Neural progenitor cell (in vitro differentiated cells): ENCODE measurements at regions not wholly inside any gene's neighbourhood (a gene's known extent, or its start where the extent isn't known, plus 50 kb on each side); places are given as distances from the start of the nearest gene placed in this dataset.

Source experiments
- DNase-seq: peaks from one replicate; pipeline ENCODE4 v3.0.0-alpha.2; 2016; ENCODE audit warnings: low spot score
- H2AFZ ChIP-seq: fragments of 200-600 bp; sonication (generic); replicated peaks from 2 replicates; pipeline ENCODE4 v1.6.1; 2016; ENCODE audit warnings: antibody characterized with exemption
- H3F3A ChIP-seq: fragments of 200-600 bp; sonication (generic); 2 replicates; pipeline ENCODE4 v1.6.1; 2016; ENCODE audit warnings: antibody characterized with exemption, low read depth
- H3K27ac ChIP-seq: fragments of 200-600 bp; sonication (generic); 2 replicates; pipeline ENCODE4 v1.5.1; 2016; ENCODE audit warnings: mild to moderate bottlenecking
- H3K27me3 ChIP-seq: fragments of 200-600 bp; sonication (generic); 2 replicates; pipeline ENCODE4 v1.6.1; 2016; ENCODE audit warnings: mild to moderate bottlenecking, moderate library complexity
- H3K36me3 ChIP-seq: fragments of 200-600 bp; sonication (generic); 2 replicates; pipeline ENCODE4 v1.5.1; 2016
- H3K4me1 ChIP-seq: fragments of 200-600 bp; sonication (generic); 2 replicates; pipeline ENCODE4 v1.6.1; 2016; ENCODE audit warnings: mixed run types
- H3K4me2 ChIP-seq: fragments of 200-600 bp; sonication (generic); 2 replicates; pipeline ENCODE4 v1.6.1; 2016
- H3K4me3 ChIP-seq: fragments of 200-600 bp; sonication (generic); 2 replicates; pipeline ENCODE4 v1.5.1; 2016
- H3K79me2 ChIP-seq: fragments of 200-600 bp; sonication (generic); 2 replicates; pipeline ENCODE4 v1.6.1; 2016; ENCODE audit warnings: low read depth
- H3K9ac ChIP-seq: fragments of 200-600 bp; sonication (generic); 2 replicates; pipeline ENCODE4 v1.6.1; 2016
- H3K9me3 ChIP-seq: fragments of 200-600 bp; sonication (generic); 2 replicates; pipeline ENCODE4 v1.5.1; 2016; ENCODE audit warnings: low read depth
- H4K20me1 ChIP-seq: fragments of 200-600 bp; sonication (generic); 2 replicates; pipeline ENCODE4 v1.6.1; 2016; ENCODE audit warnings: low read depth
- H3K27ac Mint-ChIP-seq: 3 replicates; pipeline ENCODE4 v1.8.0; 2021; ENCODE audit warnings: mixed read lengths
- H3K27me3 Mint-ChIP-seq: 2 replicates; pipeline ENCODE4 v1.8.0; 2022; ENCODE audit warnings: low read depth, mild to moderate bottlenecking, inconsistent platforms, moderate library complexity, mixed read lengths; ENCODE audit not compliant: insufficient read depth
- H3K36me3 Mint-ChIP-seq: 3 replicates; pipeline ENCODE4 v1.8.0; 2021; ENCODE audit warnings: mixed read lengths
- H3K4me1 Mint-ChIP-seq: 3 replicates; pipeline ENCODE4 v1.8.0; 2021; ENCODE audit warnings: mixed read lengths
- H3K4me3 Mint-ChIP-seq: 3 replicates; pipeline ENCODE4 v1.8.0; 2021; ENCODE audit warnings: mild to moderate bottlenecking, moderate library complexity, mixed read lengths
- H3K9me3 Mint-ChIP-seq: 3 replicates; pipeline ENCODE4 v1.8.0; 2020; ENCODE audit warnings: mixed read lengths
- EZH2 ChIP-seq: fragments of 200-600 bp; sonication (generic); IDR thresholded peaks from 2 replicates; pipeline ENCODE4 v1.6.1; 2017; ENCODE audit warnings: antibody characterized with exemption, mild to moderate bottlenecking, moderate library complexity
- EZH2phosphoT487 ChIP-seq: fragments of 200-600 bp; sonication (generic); IDR thresholded peaks from 2 replicates; pipeline ENCODE4 v1.6.1; 2017; ENCODE audit warnings: antibody characterized with exemption
- TF ChIP-seq, protein P1 (sequence below): fragments of 200-600 bp; sonication (generic); IDR thresholded peaks from 2 replicates; pipeline ENCODE4 v1.5.1; 2017; ENCODE audit warnings: antibody characterized with exemption, mild to moderate bottlenecking

DNA sequence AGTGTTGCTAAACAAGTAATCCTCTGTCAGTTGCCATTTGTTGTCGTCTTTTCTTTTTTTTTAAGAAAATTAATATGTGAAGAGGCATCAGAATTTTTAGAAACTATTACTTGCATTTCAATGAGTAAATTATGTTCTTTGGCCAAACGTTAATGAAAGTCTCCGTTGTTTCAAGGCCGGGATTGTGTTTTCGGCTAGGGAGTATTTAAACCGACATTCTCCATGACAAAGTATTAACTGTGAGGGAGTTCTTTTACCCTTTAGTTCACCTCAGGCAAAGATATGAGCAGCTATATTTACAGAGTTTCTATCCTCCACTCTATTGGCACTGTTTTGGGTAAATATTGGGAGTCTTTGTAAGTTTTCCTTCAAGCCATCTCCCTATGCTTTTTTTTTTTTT lies 668.9 kb downstream of the METTL15 start:
- Mint-ChIP-seq H3K36me3 (no peaks in the 10 kb centered on the region), H3K4me3 (no peak overlapping the region)

GRCh38 chr11:28773606-28774005 lies 665.4 kb downstream of the METTL15 start:
- DNase-seq: no peak
- H3F3A ChIP-seq: no peaks in the 10 kb centered on the region
- no peaks in the 10 kb centered on the region for H3K4me1 ChIP-seq
- Mint-ChIP-seq H3K4me3 (no peak overlapping the region), H3K36me3 (no peaks in the 10 kb centered on the region), H3K27me3 (peaks cover 4% of the 10 kb centered on the region), H3K9me3 (peaks cover 16% of the 10 kb centered on the region), H3K27ac (no peak overlapping the region), H3K4me1 (no peaks in the 10 kb centered on the region)
- no peaks in the 10 kb centered on the region for H3K27me3 ChIP-seq
- H3K4me3 ChIP-seq: no peak overlapping the region
- no peak overlapping the region for H3K27ac ChIP-seq
- no peaks in the 10 kb centered on the region for H3K79me2 ChIP-seq
- peaks cover 3% of the 10 kb centered on the region for H3K36me3 ChIP-seq
- no peak overlapping the region for H2AFZ ChIP-seq
- no peak overlapping the region for H3K9ac ChIP-seq
- H4K20me1 ChIP-seq: no peaks in the 10 kb centered on the region
- no peaks in the 10 kb centered on the region for H3K9me3 ChIP-seq
- no peak for TF ChIP-seq EZH2
- no peak for TF ChIP-seq EZH2phosphoT487
- TF ChIP-seq, protein P1, sequence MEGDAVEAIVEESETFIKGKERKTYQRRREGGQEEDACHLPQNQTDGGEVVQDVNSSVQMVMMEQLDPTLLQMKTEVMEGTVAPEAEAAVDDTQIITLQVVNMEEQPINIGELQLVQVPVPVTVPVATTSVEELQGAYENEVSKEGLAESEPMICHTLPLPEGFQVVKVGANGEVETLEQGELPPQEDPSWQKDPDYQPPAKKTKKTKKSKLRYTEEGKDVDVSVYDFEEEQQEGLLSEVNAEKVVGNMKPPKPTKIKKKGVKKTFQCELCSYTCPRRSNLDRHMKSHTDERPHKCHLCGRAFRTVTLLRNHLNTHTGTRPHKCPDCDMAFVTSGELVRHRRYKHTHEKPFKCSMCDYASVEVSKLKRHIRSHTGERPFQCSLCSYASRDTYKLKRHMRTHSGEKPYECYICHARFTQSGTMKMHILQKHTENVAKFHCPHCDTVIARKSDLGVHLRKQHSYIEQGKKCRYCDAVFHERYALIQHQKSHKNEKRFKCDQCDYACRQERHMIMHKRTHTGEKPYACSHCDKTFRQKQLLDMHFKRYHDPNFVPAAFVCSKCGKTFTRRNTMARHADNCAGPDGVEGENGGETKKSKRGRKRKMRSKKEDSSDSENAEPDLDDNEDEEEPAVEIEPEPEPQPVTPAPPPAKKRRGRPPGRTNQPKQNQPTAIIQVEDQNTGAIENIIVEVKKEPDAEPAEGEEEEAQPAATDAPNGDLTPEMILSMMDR: no peak
- no peak overlapping the region for H3K4me2 ChIP-seq

More for the DNA sequence above, 668.9 kb downstream of the METTL15 start:
- Histone ChIP-seq H3K36me3 (peaks cover 3% of the 10 kb centered on the region), H2AFZ (peak overlapping the region; percentile 40), H3K4me3 (no peak overlapping the region), H3K79me2 (no peaks in the 10 kb centered on the region), H3K27me3 (no peaks in the 10 kb centered on the region), H4K20me1 (no peaks in the 10 kb centered on the region), H3F3A (no peaks in the 10 kb centered on the region), H3K9ac (no peak overlapping the region), H3K27ac (no peak overlapping the region), H3K9me3 (no peaks in the 10 kb centered on the region), H3K4me1 (no peaks in the 10 kb centered on the region), H3K4me2 (no peak overlapping the region)
- Mint-ChIP-seq H3K4me1 (no peaks in the 10 kb centered on the region), H3K27ac (no peak overlapping the region), H3K27me3 (peaks cover 4% of the 10 kb centered on the region), H3K9me3 (peaks cover 16% of the 10 kb centered on the region)
- TF ChIP-seq EZH2 (no peak), EZH2phosphoT487 (no peak)
- TF ChIP-seq, protein P1: no peak
- DNase-seq: no peak

GRCh38 chr11:28770806-28771205 lies 662.6 kb downstream of the METTL15 start:
- H3K9me3 Mint-ChIP-seq: peaks cover 16% of the 10 kb centered on the region
- Histone ChIP-seq H3K4me1 (no peaks in the 10 kb centered on the region), H3K9me3 (no peaks in the 10 kb centered on the region), H3K4me3 (no peak overlapping the region), H4K20me1 (no peaks in the 10 kb centered on the region), H3K36me3 (peaks cover 3% of the 10 kb centered on the region), H3K4me2 (no peak overlapping the region), H3K27me3 (no peaks in the 10 kb centered on the region), H3F3A (no peaks in the 10 kb centered on the region), H3K9ac (no peak overlapping the region), H3K27ac (no peak overlapping the region), H3K79me2 (no peaks in the 10 kb centered on the region), H2AFZ (no peak overlapping the region)
- no peak for DNase-seq
- no peak for TF ChIP-seq EZH2phosphoT487
- TF ChIP-seq, protein P1: no peak
- no peak for TF ChIP-seq EZH2
- no peaks in the 10 kb centered on the region for H3K4me1 Mint-ChIP-seq
- no peaks in the 10 kb centered on the region for H3K36me3 Mint-ChIP-seq
- no peak overlapping the region for H3K4me3 Mint-ChIP-seq
- H3K27me3 Mint-ChIP-seq: peaks cover 4% of the 10 kb centered on the region
- H3K27ac Mint-ChIP-seq: no peak overlapping the region
